GM20000 (cell line): ENCODE measurements at regions not wholly inside any gene's neighbourhood (a gene's known extent, or its start where the extent isn't known, plus 50 kb on each side); places are given as distances from the start of the nearest gene placed in this dataset.

Experiments used
- DNase-seq: peaks from one replicate; pipeline ENCODE4 v3.0.0; 2012; ENCODE audit warnings: low spot score
- CTCF ChIP-seq: IDR thresholded peaks from 2 replicates; pipeline ENCODE4 v1.5.1; 2012; ENCODE audit warnings: mild to moderate bottlenecking, control low read depth; ENCODE audit errors: extremely low read depth, missing control alignments

GRCh38 chr2:144692661-144693060, 172.7 kb upstream of the ZEB2 start:
- DNase-seq, result no peak
- no peak for TF ChIP-seq CTCF

GRCh38 chr2:144690771-144691170, 170.9 kb upstream of the ZEB2 start:
- no peak for DNase-seq
- no peak for TF ChIP-seq CTCF

- no peak for TF ChIP-seq CTCF
- DNase-seq, result no peak
These were observed 166.7 kb upstream of the ZEB2 start for GRCh38 chr2:144686518-144687215.

- no peak for DNase-seq
- TF ChIP-seq CTCF, result no peak
These were observed 164.0 kb upstream of the ZEB2 start for GRCh38 chr2:144683966-144684365.

GRCh38 chr2:144683107-144683753, 163.3 kb upstream of the ZEB2 start:
- TF ChIP-seq CTCF, result no peak
- no peak for DNase-seq

GRCh38 chr2:144682248-144682647, 162.3 kb upstream of the ZEB2 start:
- TF ChIP-seq CTCF, result no peak
- DNase-seq, result no peak

- no peak for DNase-seq
- no peak for TF ChIP-seq CTCF
These were observed 161.5 kb upstream of the ZEB2 start for GRCh38 chr2:144681389-144681788.
